RWPE2 (cell line): ENCODE measurements at regions not wholly inside any gene's neighbourhood (a gene's known extent, or its start where the extent isn't known, plus 50 kb on each side); places are given as distances from the start of the nearest gene placed in this dataset.

Source experiments
- ATAC-seq: fragments of 200-7000 bp; cut with Tn5 transposase; 3 replicates; pipeline ENCODE4 v1.9.1; 2021; ENCODE audit warnings: low read depth
- DNase-seq: peaks from one replicate; pipeline ENCODE4 v3.0.0-alpha.2; 2020; ENCODE audit warnings: low spot score
- H3K27ac ChIP-seq: fragments of 450-650 bp; 2 replicates; pipeline ENCODE4 v1.5.1; 2017; ENCODE audit warnings: mild to moderate bottlenecking; ENCODE audit not compliant: poor library complexity, severe bottlenecking
- H3K27me3 ChIP-seq: fragments of 250-450 bp; sonication (Bioruptor Pico); 2 replicates; pipeline ENCODE4 v1.5.1; 2021; ENCODE audit warnings: mild to moderate bottlenecking, moderate library complexity; ENCODE audit not compliant: insufficient read depth, poor library complexity, severe bottlenecking
- H3K36me3 ChIP-seq: fragments of 250-450 bp; sonication (Bioruptor Pico); 2 replicates; pipeline ENCODE4 v1.5.1; 2020; ENCODE audit warnings: low read depth, mild to moderate bottlenecking, moderate library complexity
- H3K4me1 ChIP-seq: fragments of 250-450 bp; sonication (Bioruptor Pico); 2 replicates; pipeline ENCODE4 v1.5.1; 2021; ENCODE audit warnings: mild to moderate bottlenecking, moderate library complexity; ENCODE audit not compliant: insufficient read depth, poor library complexity, severe bottlenecking
- H3K4me3 ChIP-seq: fragments of 250-450 bp; sonication (Bioruptor Pico); 2 replicates; pipeline ENCODE4 v1.5.1; 2021; ENCODE audit warnings: mild to moderate bottlenecking, moderate library complexity; ENCODE audit not compliant: severe bottlenecking
- H3K9me3 ChIP-seq: fragments of 250-450 bp; sonication (Bioruptor Pico); 2 replicates; pipeline ENCODE4 v1.5.1; 2021; ENCODE audit warnings: mild to moderate bottlenecking, moderate library complexity; ENCODE audit not compliant: severe bottlenecking
- CTCF ChIP-seq: fragments of 450-650 bp; IDR thresholded peaks from one replicate; pipeline ENCODE4 v1.5.1; 2017; ENCODE audit warnings: mild to moderate bottlenecking, moderate library complexity; ENCODE audit not compliant: poor library complexity, severe bottlenecking

- TF ChIP-seq CTCF = no peak
- H3K36me3 ChIP-seq = no peaks in the 10 kb centered on the region
- DNase-seq = no peak
- H3K4me3 ChIP-seq = no peak overlapping the region
- H3K9me3 ChIP-seq = no peaks in the 10 kb centered on the region
- no peaks in the 10 kb centered on the region for H3K27me3 ChIP-seq
- H3K27ac ChIP-seq = no peak overlapping the region
- no peak for ATAC-seq
- H3K4me1 ChIP-seq = no peaks in the 10 kb centered on the region
Observed at GRCh38 chr21:35965699-35966098, 94.6 kb downstream of the SETD4 start.

- Histone ChIP-seq H3K4me3 (no peak overlapping the region), H3K9me3 (no peaks in the 10 kb centered on the region), H3K27ac (no peak overlapping the region), H3K4me1 (no peaks in the 10 kb centered on the region), H3K36me3 (no peaks in the 10 kb centered on the region), H3K27me3 (no peaks in the 10 kb centered on the region)
- ATAC-seq (no peak), DNase-seq (no peak)
- no peak for TF ChIP-seq CTCF
Observed at GRCh38 chr21:35963920-35964451, 96.3 kb downstream of the SETD4 start.

GRCh38 chr21:35962917-35963316 lies 97.4 kb downstream of the SETD4 start:
- Histone ChIP-seq H3K9me3 (no peaks in the 10 kb centered on the region), H3K27ac (no peak overlapping the region), H3K4me3 (no peak overlapping the region), H3K27me3 (no peaks in the 10 kb centered on the region), H3K4me1 (no peaks in the 10 kb centered on the region), H3K36me3 (no peaks in the 10 kb centered on the region)
- TF ChIP-seq CTCF = no peak
- no peak for ATAC-seq
- no peak for DNase-seq

- DNase-seq (no peak), ATAC-seq (no peak)
- Histone ChIP-seq H3K4me1 (no peaks in the 10 kb centered on the region), H3K27me3 (no peaks in the 10 kb centered on the region), H3K9me3 (no peaks in the 10 kb centered on the region), H3K4me3 (no peak overlapping the region), H3K27ac (no peak overlapping the region), H3K36me3 (no peaks in the 10 kb centered on the region)
- no peak for TF ChIP-seq CTCF
Observed at GRCh38 chr21:35954066-35954465, 106.3 kb downstream of the SETD4 start.

- Histone ChIP-seq H3K27me3 (no peaks in the 10 kb centered on the region), H3K36me3 (no peaks in the 10 kb centered on the region), H3K9me3 (no peaks in the 10 kb centered on the region), H3K27ac (no peak overlapping the region), H3K4me3 (no peak overlapping the region), H3K4me1 (no peaks in the 10 kb centered on the region)
- ATAC-seq = peak; percentile 35; the same call in 1 of the 3 replicates
- no peak for DNase-seq
- TF ChIP-seq CTCF = no peak
Observed at GRCh38 chr21:35953597-35953996, 106.7 kb downstream of the SETD4 start.
